SU-DHL-6 (cell line): ENCODE measurements at regions not wholly inside any gene's neighbourhood (a gene's known extent, or its start where the extent isn't known, plus 50 kb on each side); places are given as distances from the start of the nearest gene placed in this dataset.

Source experiments
- H2AFZ ChIP-seq: fragments of 200-600 bp; sonication (generic); 2 replicates; pipeline ENCODE4 v1.6.1; 2014; ENCODE audit warnings: low read depth, mild to moderate bottlenecking, moderate library complexity, mixed read lengths, antibody characterized with exemption, low read length; ENCODE audit not compliant: severe bottlenecking
- H3F3A ChIP-seq: fragments of 200-600 bp; shearing (Covaris generic); 2 replicates; pipeline ENCODE4 v1.6.0; 2016; ENCODE audit warnings: antibody characterized with exemption, mild to moderate bottlenecking; ENCODE audit not compliant: insufficient read depth
- H3K27ac ChIP-seq: fragments of 200-600 bp; sonication (generic); 2 replicates; pipeline ENCODE4 v1.5.1; 2016; ENCODE audit warnings: low read depth, mild to moderate bottlenecking, low read length, moderate library complexity, mixed read lengths
- H3K27me3 ChIP-seq: fragments of 200-600 bp; sonication (generic), shearing (Covaris generic); 2 replicates; pipeline ENCODE4 v1.6.0; 2014; ENCODE audit warnings: mild to moderate bottlenecking, low read length
- H3K36me3 ChIP-seq: fragments of 200-600 bp; sonication (generic); 2 replicates; pipeline ENCODE4 v1.6.1; 2014; ENCODE audit warnings: mild to moderate bottlenecking, low read length, mixed read lengths
- H3K4me2 ChIP-seq: fragments of 300-600, 200-600 bp; shearing (Covaris generic), sonication (generic); 2 replicates; pipeline ENCODE4 v1.6.0; 2014; ENCODE audit warnings: low read length, low read depth, mild to moderate bottlenecking; ENCODE audit not compliant: poor library complexity, severe bottlenecking
- H3K4me3 ChIP-seq: fragments of 200-600 bp; sonication (generic); 2 replicates; pipeline ENCODE4 v1.5.1; 2014; ENCODE audit warnings: antibody characterized with exemption, low read length, mild to moderate bottlenecking, mixed read lengths; ENCODE audit not compliant: insufficient read depth, poor library complexity, severe bottlenecking
- H3K79me2 ChIP-seq: fragments of 200-600 bp; sonication (generic); 2 replicates; pipeline ENCODE4 v1.6.1; 2014; ENCODE audit warnings: mild to moderate bottlenecking, low read length, moderate library complexity; ENCODE audit not compliant: insufficient read depth
- H3K9ac ChIP-seq: fragments of 200-600 bp; sonication (generic); 2 replicates; pipeline ENCODE4 v1.7.0; 2014; ENCODE audit warnings: mild to moderate bottlenecking, low read length
- H3K9me2 ChIP-seq: fragments of 200-600 bp; sonication (generic); replicated peaks from 2 replicates; pipeline ENCODE4 v1.6.1; 2014; ENCODE audit warnings: low read length; ENCODE audit not compliant: insufficient read depth
- H3K9me3 ChIP-seq: fragments of 200-600 bp; sonication (generic); 2 replicates; pipeline ENCODE4 v1.6.1; 2014; ENCODE audit warnings: low read length, mixed read lengths; ENCODE audit not compliant: insufficient read depth
- H4K20me1 ChIP-seq: fragments of 200-600 bp; sonication (generic); 2 replicates; pipeline ENCODE4 v1.6.1; 2014; ENCODE audit warnings: low read depth, mild to moderate bottlenecking, antibody characterized with exemption, low read length, moderate library complexity, mixed read lengths
- EZH2phosphoT487 ChIP-seq: fragments of 200-600 bp; sonication (generic), shearing (Covaris generic); conservative IDR thresholded peaks from 2 replicates; pipeline ENCODE4 v1.6.1; 2018; ENCODE audit warnings: mild to moderate bottlenecking, antibody characterized with exemption, low read length, moderate library complexity, mixed read lengths
- TF ChIP-seq, protein P1 (sequence below): fragments of 200-600 bp; sonication (generic); IDR thresholded peaks from one replicate; pipeline ENCODE4 v1.5.1; 2017; ENCODE audit warnings: antibody characterized with exemption, mild to moderate bottlenecking, low read length, moderate library complexity; ENCODE audit not compliant: insufficient read depth, poor library complexity, severe bottlenecking

DNA sequence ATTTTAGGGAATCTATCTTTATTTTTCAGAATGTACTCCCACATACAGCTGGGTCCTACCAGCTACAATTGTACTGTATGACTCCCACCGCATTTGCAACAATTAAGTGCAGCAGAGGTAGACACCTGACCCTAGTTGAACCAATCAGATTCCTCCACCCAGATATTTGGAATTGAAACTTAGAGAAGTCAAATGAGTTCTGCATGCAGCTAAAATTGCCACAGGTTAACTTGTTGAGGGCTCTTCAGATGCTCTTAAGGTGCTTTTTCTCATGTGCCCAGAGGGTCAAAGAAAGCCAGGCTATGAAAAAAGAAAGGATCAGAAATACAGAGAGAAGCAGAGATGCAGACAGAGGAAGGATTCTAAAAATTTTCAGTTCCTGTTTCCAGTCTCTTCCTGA is 68.0 kb upstream of the TES start:
- no peaks in the 10 kb centered on the region for H3K9me2 ChIP-seq
- H3K4me2 ChIP-seq, result no peak overlapping the region
- no peak overlapping the region for H3K4me3 ChIP-seq
- H3F3A ChIP-seq, result no peaks in the 10 kb centered on the region
- no peaks in the 10 kb centered on the region for H3K36me3 ChIP-seq
- no peaks in the 10 kb centered on the region for H3K27me3 ChIP-seq
- H3K9me3 ChIP-seq, result no peaks in the 10 kb centered on the region
- H4K20me1 ChIP-seq, result no peaks in the 10 kb centered on the region
- TF ChIP-seq, protein P1, sequence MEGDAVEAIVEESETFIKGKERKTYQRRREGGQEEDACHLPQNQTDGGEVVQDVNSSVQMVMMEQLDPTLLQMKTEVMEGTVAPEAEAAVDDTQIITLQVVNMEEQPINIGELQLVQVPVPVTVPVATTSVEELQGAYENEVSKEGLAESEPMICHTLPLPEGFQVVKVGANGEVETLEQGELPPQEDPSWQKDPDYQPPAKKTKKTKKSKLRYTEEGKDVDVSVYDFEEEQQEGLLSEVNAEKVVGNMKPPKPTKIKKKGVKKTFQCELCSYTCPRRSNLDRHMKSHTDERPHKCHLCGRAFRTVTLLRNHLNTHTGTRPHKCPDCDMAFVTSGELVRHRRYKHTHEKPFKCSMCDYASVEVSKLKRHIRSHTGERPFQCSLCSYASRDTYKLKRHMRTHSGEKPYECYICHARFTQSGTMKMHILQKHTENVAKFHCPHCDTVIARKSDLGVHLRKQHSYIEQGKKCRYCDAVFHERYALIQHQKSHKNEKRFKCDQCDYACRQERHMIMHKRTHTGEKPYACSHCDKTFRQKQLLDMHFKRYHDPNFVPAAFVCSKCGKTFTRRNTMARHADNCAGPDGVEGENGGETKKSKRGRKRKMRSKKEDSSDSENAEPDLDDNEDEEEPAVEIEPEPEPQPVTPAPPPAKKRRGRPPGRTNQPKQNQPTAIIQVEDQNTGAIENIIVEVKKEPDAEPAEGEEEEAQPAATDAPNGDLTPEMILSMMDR, result no peak
- TF ChIP-seq EZH2phosphoT487, result no peak
- H2AFZ ChIP-seq, result no peak overlapping the region
- H3K79me2 ChIP-seq, result no peaks in the 10 kb centered on the region
- no peak overlapping the region for H3K9ac ChIP-seq
- H3K27ac ChIP-seq, result no peak overlapping the region

GRCh38 chr7:116142850-116143249 is 67.5 kb upstream of the TES start:
- Histone ChIP-seq H3K9me2 (no peaks in the 10 kb centered on the region), H3K4me2 (no peak overlapping the region), H3K4me3 (no peak overlapping the region), H3K36me3 (no peaks in the 10 kb centered on the region), H4K20me1 (no peaks in the 10 kb centered on the region), H3K9ac (no peak overlapping the region), H3F3A (no peaks in the 10 kb centered on the region), H3K9me3 (no peaks in the 10 kb centered on the region), H3K27me3 (no peaks in the 10 kb centered on the region), H3K79me2 (no peaks in the 10 kb centered on the region), H2AFZ (peak overlapping the region; percentile 3), H3K27ac (no peak overlapping the region)
- TF ChIP-seq, protein P1, result no peak
- TF ChIP-seq EZH2phosphoT487, result no peak

GRCh38 chr7:116145245-116145852 is 65.0 kb upstream of the TES start:
- H4K20me1 ChIP-seq, result no peaks in the 10 kb centered on the region
- no peaks in the 10 kb centered on the region for H3K36me3 ChIP-seq
- H3K9me2 ChIP-seq, result no peaks in the 10 kb centered on the region
- H3F3A ChIP-seq, result no peaks in the 10 kb centered on the region
- no peak overlapping the region for H3K9ac ChIP-seq
- H2AFZ ChIP-seq, result no peak overlapping the region
- H3K79me2 ChIP-seq, result no peaks in the 10 kb centered on the region
- H3K9me3 ChIP-seq, result no peaks in the 10 kb centered on the region
- H3K27ac ChIP-seq, result no peak overlapping the region
- TF ChIP-seq EZH2phosphoT487, result no peak
- TF ChIP-seq, protein P1, result no peak
- H3K4me2 ChIP-seq, result no peak overlapping the region
- no peaks in the 10 kb centered on the region for H3K27me3 ChIP-seq
- no peak overlapping the region for H3K4me3 ChIP-seq
